Neural progenitor cell (in vitro differentiated cells): ENCODE measurements at regions not wholly inside any gene's neighbourhood (a gene's known extent, or its start where the extent isn't known, plus 50 kb on each side); places are given as distances from the start of the nearest gene placed in this dataset.

Experiments
- EZH2 ChIP-seq: fragments of 200-600 bp; sonication (generic); IDR thresholded peaks from 2 replicates; pipeline ENCODE4 v1.6.1; 2017; ENCODE audit warnings: antibody characterized with exemption, mild to moderate bottlenecking, moderate library complexity
- EZH2phosphoT487 ChIP-seq: fragments of 200-600 bp; sonication (generic); IDR thresholded peaks from 2 replicates; pipeline ENCODE4 v1.6.1; 2017; ENCODE audit warnings: antibody characterized with exemption
- TF ChIP-seq, protein P1 (sequence below): fragments of 200-600 bp; sonication (generic); IDR thresholded peaks from 2 replicates; pipeline ENCODE4 v1.5.1; 2017; ENCODE audit warnings: antibody characterized with exemption, mild to moderate bottlenecking

DNA sequence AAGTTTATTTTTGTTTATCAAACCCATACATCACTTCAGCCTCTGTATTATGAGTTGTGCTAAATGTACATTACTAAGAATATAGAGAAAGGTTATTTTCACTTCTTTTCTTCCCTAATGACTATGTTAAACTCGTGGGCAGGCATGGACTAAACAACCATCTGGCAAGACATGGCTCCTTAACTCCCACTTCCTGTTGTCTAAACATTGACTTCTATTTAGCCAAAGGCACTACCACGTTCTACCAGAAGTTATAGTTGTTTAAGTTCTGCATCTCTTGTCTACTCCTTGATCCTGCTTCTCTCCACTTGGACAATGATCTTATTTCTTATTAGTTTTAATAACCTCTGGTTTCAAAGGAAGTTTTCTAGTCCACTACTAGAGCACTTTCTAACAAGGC lies 136.1 kb downstream of the MACIR start:
- TF ChIP-seq, protein P1, sequence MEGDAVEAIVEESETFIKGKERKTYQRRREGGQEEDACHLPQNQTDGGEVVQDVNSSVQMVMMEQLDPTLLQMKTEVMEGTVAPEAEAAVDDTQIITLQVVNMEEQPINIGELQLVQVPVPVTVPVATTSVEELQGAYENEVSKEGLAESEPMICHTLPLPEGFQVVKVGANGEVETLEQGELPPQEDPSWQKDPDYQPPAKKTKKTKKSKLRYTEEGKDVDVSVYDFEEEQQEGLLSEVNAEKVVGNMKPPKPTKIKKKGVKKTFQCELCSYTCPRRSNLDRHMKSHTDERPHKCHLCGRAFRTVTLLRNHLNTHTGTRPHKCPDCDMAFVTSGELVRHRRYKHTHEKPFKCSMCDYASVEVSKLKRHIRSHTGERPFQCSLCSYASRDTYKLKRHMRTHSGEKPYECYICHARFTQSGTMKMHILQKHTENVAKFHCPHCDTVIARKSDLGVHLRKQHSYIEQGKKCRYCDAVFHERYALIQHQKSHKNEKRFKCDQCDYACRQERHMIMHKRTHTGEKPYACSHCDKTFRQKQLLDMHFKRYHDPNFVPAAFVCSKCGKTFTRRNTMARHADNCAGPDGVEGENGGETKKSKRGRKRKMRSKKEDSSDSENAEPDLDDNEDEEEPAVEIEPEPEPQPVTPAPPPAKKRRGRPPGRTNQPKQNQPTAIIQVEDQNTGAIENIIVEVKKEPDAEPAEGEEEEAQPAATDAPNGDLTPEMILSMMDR = no peak
- TF ChIP-seq EZH2phosphoT487 (no peak), EZH2 (no peak)
